Spleen (tissue), 11 donors: ENCODE measurements at regions not wholly inside any gene's neighbourhood (a gene's known extent, or its start where the extent isn't known, plus 50 kb on each side); places are given as distances from the start of the nearest gene placed in this dataset.

ENCODE experiments used
- DNase-seq: peaks from one replicate; pipeline ENCODE4 v3.0.0-alpha.2; 2020
- H3K27ac ChIP-seq, 8 donors: fragments of 200-600 bp; sonication (generic) in 7 of 8; 1 replicate in 4 of 8; 2 replicates in 4 of 8; pipeline versions ENCODE4 v1.5.0 to v1.8.0; 2016 to 2021; ENCODE audit warnings: inconsistent platforms in 4 of 8, mild to moderate bottlenecking in 4 of 8, moderate library complexity in 1 of 8
- H3K27me3 ChIP-seq, 7 donors: fragments of 200-600 bp; sonication (generic) in 6 of 7; replicated peaks in 1 of 7; 1 replicate in 4 of 7; 2 replicates in 3 of 7; pipeline versions ENCODE4 v1.5.0 to v1.8.0; 2016 to 2021; ENCODE audit warnings: inconsistent platforms in 3 of 7, mild to moderate bottlenecking in 1 of 7
- H3K36me3 ChIP-seq, 6 donors: fragments of 200-600 bp; sonication (generic) in 5 of 6; 1 replicate in 4 of 6; 2 replicates in 2 of 6; pipeline versions ENCODE4 v1.5.0 to v1.8.0; 2016 to 2021; ENCODE audit warnings: inconsistent platforms in 2 of 6
- H3K4me1 ChIP-seq, 6 donors: fragments of 200-600 bp; sonication (generic) in 5 of 6; 1 replicate in 3 of 6; 2 replicates in 3 of 6; pipeline versions ENCODE4 v1.5.0 to v1.8.0; 2016 to 2021; ENCODE audit warnings: inconsistent platforms in 3 of 6
- H3K4me3 ChIP-seq, 8 donors: fragments of 200-600 bp; sonication (generic) in 7 of 8; 1 replicate in 4 of 8; 2 replicates in 4 of 8; pipeline versions ENCODE4 v1.5.0 to v1.8.0; 2016 to 2021; ENCODE audit warnings: inconsistent platforms in 4 of 8, mild to moderate bottlenecking in 4 of 8, moderate library complexity in 2 of 8
- H3K9me3 ChIP-seq, 8 donors: fragments of 200-600 bp; sonication (generic) in 7 of 8; 1 replicate in 4 of 8; 2 replicates in 4 of 8; pipeline versions ENCODE4 v1.5.0 to v1.8.0; 2016 to 2021; ENCODE audit warnings: inconsistent platforms in 4 of 8
- POLR2A ChIP-seq, 3 donors: fragments of 450-650 bp; IDR thresholded peaks; one replicate each; pipeline ENCODE4 v1.5.1; 2017; ENCODE audit warnings: antibody characterized with exemption in 3 of 3, mild to moderate bottlenecking in 1 of 3
- POLR2AphosphoS5 ChIP-seq, 3 donors: sonication (generic); formaldehyde crosslinking; IDR thresholded peaks; one replicate each; pipeline ENCODE4 v1.5.1; 2017; ENCODE audit warnings: antibody characterized with exemption in 3 of 3
- WGBS, 5 donors: extraction: QIAGEN DNeasy Blood & Tissue Kit in 3 of 5; methylation state at CpG; one replicate each; pipeline versions ENCODE4 v1.1.5 to v1.1.7; 2013 to 2018; 5-methylcytosine and 5-hydroxymethylcytosine counted together
- intact Hi-C: fragments of 100-400 bp; cut with DNase I; formaldehyde crosslinking; loops from one replicate; pipeline ENCODE4 v1.15.0; 2023; ENCODE audit warnings: low total_unique reads
- TF ChIP-seq, protein P1 (sequence below), 11 experiments: fragments of 200-600 bp in 7 of 11; fragments of 450-650 bp in 4 of 11; sonication (generic) in 4 of 11; IDR thresholded peaks in 8 of 11; conservative IDR thresholded peaks in 3 of 11; 1 replicate in 7 of 11; 2 replicates in 4 of 11; pipeline versions ENCODE4 v1.4.0 to v1.8.0; 2016 to 2021; ENCODE audit warnings: antibody characterized with exemption in 11 of 11, inconsistent platforms in 4 of 11, mild to moderate bottlenecking in 1 of 11
- donor health status: healthy with polysubstance abuse.
- donor health status: DM: no; HTN: no; CAD: no; lungs with moderate emphysema.
- donor health status: DM: no; HTN: no; CAD: no.
- donor health status: Bipolar disorder and iron deficiency.
- donor health status: healthy.
- donor health status: DM: no; HTN: no; CAD: no.
- donor health status: DM: yes; HTN: yes; CAD: no.

- intact Hi-C loops: no loop called here
- TF ChIP-seq, protein P1, sequence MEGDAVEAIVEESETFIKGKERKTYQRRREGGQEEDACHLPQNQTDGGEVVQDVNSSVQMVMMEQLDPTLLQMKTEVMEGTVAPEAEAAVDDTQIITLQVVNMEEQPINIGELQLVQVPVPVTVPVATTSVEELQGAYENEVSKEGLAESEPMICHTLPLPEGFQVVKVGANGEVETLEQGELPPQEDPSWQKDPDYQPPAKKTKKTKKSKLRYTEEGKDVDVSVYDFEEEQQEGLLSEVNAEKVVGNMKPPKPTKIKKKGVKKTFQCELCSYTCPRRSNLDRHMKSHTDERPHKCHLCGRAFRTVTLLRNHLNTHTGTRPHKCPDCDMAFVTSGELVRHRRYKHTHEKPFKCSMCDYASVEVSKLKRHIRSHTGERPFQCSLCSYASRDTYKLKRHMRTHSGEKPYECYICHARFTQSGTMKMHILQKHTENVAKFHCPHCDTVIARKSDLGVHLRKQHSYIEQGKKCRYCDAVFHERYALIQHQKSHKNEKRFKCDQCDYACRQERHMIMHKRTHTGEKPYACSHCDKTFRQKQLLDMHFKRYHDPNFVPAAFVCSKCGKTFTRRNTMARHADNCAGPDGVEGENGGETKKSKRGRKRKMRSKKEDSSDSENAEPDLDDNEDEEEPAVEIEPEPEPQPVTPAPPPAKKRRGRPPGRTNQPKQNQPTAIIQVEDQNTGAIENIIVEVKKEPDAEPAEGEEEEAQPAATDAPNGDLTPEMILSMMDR (IDR thresholded peaks at IDR 0.05 in 8 of 11, conservative IDR thresholded peaks at IDR 0.05 in 3 of 11): no peak
- TF ChIP-seq POLR2A (IDR thresholded peaks at IDR 0.05) (no peak), POLR2AphosphoS5 (IDR thresholded peaks at IDR 0.05) (no peak)
- no peak overlapping the region for H3K27ac ChIP-seq
- H3K27me3 ChIP-seq: no peaks in the 10 kb centered on the region
- H3K36me3 ChIP-seq: no peaks in the 10 kb centered on the region
- no peak overlapping the region for H3K4me3 ChIP-seq
- WGBS, 5 donors: 72 to 82% (median 76%) methylated on average over 3 of the region's 3 CpGs
- DNase-seq: no peak
- H3K9me3 ChIP-seq: peaks cover 0 to 11% (median 5%) of the 10 kb centered on the region in 8 donors
- H3K4me1 ChIP-seq: no peaks in the 10 kb centered on the region
Observed at GRCh38 chr2:146651361-146651760, 1193.5 kb upstream of the ACVR2A start.

DNA sequence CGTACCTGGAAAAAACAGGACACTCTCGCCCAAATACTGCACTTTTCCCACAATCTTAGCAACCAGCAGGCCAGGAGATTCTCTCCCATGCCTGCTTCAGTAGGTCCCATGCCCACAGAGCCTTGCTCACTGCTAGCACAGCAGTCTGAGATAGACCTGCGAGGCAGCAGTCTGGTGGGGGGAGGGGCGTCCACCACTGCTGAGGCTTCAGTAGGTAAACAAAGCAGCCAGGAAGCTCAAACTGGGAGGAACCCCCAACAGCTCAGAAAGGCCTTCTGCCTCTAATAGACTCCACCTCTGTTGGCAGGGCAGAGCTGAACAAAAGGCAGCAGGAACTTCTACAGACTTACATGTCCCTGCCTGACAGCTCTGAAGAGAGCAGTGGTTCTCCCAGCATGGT is 1202.8 kb upstream of the ACVR2A start:
- DNase-seq: peak; percentile 58
- Histone ChIP-seq H3K27ac (no peak overlapping the region), H3K9me3 (peaks cover 0 to 12% (median 4%) of the 10 kb centered on the region in 8 donors), H3K4me3 (no peak overlapping the region), H3K4me1 (no peaks in the 10 kb centered on the region), H3K27me3 (no peaks in the 10 kb centered on the region), H3K36me3 (no peaks in the 10 kb centered on the region)
- TF ChIP-seq, protein P1 (IDR thresholded peaks at IDR 0.05 in 8 of 11, conservative IDR thresholded peaks at IDR 0.05 in 3 of 11): no peak
- TF ChIP-seq POLR2AphosphoS5 (IDR thresholded peaks at IDR 0.05) (no peak), POLR2A (IDR thresholded peaks at IDR 0.05) (no peak)
- intact Hi-C loops: no loop called here
- WGBS, 5 donors: 79 to 86% (median 85%) methylated on average over 4 of the region's 4 CpGs

DNA sequence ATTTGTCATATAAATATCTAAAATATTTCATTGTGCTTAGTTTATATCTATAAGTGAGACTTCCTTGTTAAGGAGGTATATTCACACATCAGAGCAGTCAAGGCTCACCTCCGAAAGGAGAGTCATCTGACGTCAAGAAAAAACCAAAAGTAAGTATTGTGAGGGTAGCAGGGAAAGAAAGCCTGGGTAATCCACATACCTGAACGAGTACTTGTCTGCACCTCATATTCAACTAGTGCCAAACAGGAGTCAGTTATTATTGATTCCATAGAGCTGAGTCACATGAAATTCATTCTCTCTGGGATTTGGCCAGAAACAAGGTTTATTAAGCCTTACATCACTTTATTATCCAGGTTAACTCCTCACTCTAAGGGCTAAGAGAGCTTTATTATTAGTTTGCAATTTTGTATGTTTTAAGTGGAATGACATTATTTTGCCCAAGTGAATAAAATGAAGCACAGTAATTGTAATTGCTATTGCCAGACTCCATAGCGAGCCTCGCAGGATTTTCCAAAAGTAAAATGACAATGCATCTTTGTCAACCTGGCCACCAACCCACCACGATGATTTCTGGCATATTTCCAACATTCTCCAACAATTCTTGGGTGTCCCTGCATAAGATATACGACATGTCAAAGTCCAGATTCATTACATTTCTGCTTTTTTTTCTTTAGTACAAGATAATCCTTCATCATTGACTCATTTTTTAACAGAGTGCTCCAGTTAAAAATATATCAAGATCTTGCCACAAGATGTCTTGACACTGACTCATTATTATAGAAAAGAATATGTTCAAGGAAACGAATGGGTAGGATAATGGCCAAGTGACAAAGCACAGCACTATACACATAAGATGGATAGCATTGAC is 1210.4 kb upstream of the ACVR2A start:
- WGBS, 5 donors: 70 to 84% (median 79%) methylated on average over 8 of the region's 8 CpGs

DNA sequence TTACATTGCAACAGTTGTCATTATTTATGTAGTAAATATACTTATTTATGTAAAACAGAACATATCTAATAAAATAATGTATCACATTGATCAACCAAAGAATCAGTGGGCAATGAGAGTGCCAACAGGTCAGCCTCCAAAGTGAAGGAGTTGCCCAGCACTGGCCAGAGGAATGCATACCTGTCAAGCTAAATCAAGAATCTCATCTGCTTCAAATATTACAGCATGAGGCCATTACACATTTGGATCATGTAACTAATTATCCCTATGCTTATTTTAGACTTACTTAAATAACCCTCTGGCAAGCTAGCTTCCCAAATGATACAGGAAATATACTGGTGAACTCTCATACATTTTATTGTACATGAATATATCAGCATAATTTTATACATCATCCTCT is 1211.7 kb upstream of the ACVR2A start:
- Histone ChIP-seq H3K36me3 (no peaks in the 10 kb centered on the region), H3K9me3 (no peaks in the 10 kb centered on the region), H3K4me1 (no peaks in the 10 kb centered on the region), H3K27ac (no peak overlapping the region), H3K4me3 (no peak overlapping the region), H3K27me3 (no peaks in the 10 kb centered on the region)
- intact Hi-C loops: no loop called here
- DNase-seq: no peak
- TF ChIP-seq, protein P1 (IDR thresholded peaks at IDR 0.05 in 8 of 11, conservative IDR thresholded peaks at IDR 0.05 in 3 of 11): no peak

More for the DNA sequence above, 1210.4 kb upstream of the ACVR2A start:
- no peak overlapping the region for H3K4me3 ChIP-seq
- H3K27ac ChIP-seq: no peak overlapping the region
- H3K36me3 ChIP-seq: no peaks in the 10 kb centered on the region
- H3K9me3 ChIP-seq: no peaks in the 10 kb centered on the region
- intact Hi-C loops: no loop called here
- TF ChIP-seq, protein P1 (IDR thresholded peaks at IDR 0.05 in 8 of 11, conservative IDR thresholded peaks at IDR 0.05 in 3 of 11): no peak
- no peak for TF ChIP-seq POLR2AphosphoS5 (IDR thresholded peaks at IDR 0.05)
- no peak for TF ChIP-seq POLR2A (IDR thresholded peaks at IDR 0.05)
- H3K27me3 ChIP-seq: no peaks in the 10 kb centered on the region
- DNase-seq: no peak
- H3K4me1 ChIP-seq: no peaks in the 10 kb centered on the region
